Hepatocyte (in vitro differentiated cells): ENCODE measurements at regions not wholly inside any gene's neighbourhood (a gene's known extent, or its start where the extent isn't known, plus 50 kb on each side); places are given as distances from the start of the nearest gene placed in this dataset.
A peak's percentile ranks its signal among the peaks of the same experiment; 100 is the strongest.

Experiments
- DNase-seq: peaks from one replicate; pipeline ENCODE4 v3.0.0-alpha.2; 2016; ENCODE audit warnings: low spot score
- H2AFZ ChIP-seq: fragments of 200-600 bp; sonication (generic); 2 replicates; pipeline ENCODE4 v1.6.0; 2016; ENCODE audit warnings: antibody characterized with exemption, mild to moderate bottlenecking
- H3K27ac ChIP-seq: fragments of 200-600 bp; sonication (generic); 2 replicates; pipeline ENCODE4 v1.5.1; 2016; ENCODE audit warnings: mild to moderate bottlenecking
- H3K27me3 ChIP-seq: fragments of 200-600 bp; sonication (generic); 2 replicates; pipeline ENCODE4 v1.6.1; 2016
- H3K36me3 ChIP-seq: fragments of 200-600 bp; sonication (generic); replicated peaks from 2 replicates; pipeline ENCODE4 v1.5.1; 2016; ENCODE audit warnings: low read depth; ENCODE audit not compliant: insufficient read depth
- H3K4me1 ChIP-seq: fragments of 200-600 bp; sonication (generic); 2 replicates; pipeline ENCODE4 v1.5.1; 2016; ENCODE audit warnings: mild to moderate bottlenecking, moderate library complexity; ENCODE audit not compliant: insufficient read depth
- H3K4me2 ChIP-seq: fragments of 200-600 bp; sonication (generic); 2 replicates; pipeline ENCODE4 v1.6.0; 2016
- H3K4me3 ChIP-seq: fragments of 200-600 bp; sonication (generic); 2 replicates; pipeline ENCODE4 v1.5.1; 2016; ENCODE audit warnings: mild to moderate bottlenecking
- H3K79me2 ChIP-seq: fragments of 200-600 bp; sonication (generic); 2 replicates; pipeline ENCODE4 v1.6.0; 2017; ENCODE audit warnings: mild to moderate bottlenecking
- H3K9me2 ChIP-seq: fragments of 200-600 bp; sonication (generic); replicated peaks from 2 replicates; pipeline ENCODE4 v1.6.0; 2017; ENCODE audit warnings: mild to moderate bottlenecking; ENCODE audit not compliant: insufficient read depth
- H3K9me3 ChIP-seq: fragments of 200-600 bp; sonication (generic); 2 replicates; pipeline ENCODE4 v1.5.1; 2016; ENCODE audit warnings: low read depth, mild to moderate bottlenecking
- H4K20me1 ChIP-seq: fragments of 200-600 bp; sonication (generic); 2 replicates; pipeline ENCODE4 v1.6.0; 2016; ENCODE audit warnings: mild to moderate bottlenecking; ENCODE audit not compliant: insufficient read depth, poor library complexity, severe bottlenecking
- CTCF ChIP-seq: fragments of 200-600 bp; sonication (generic); IDR thresholded peaks from 2 replicates; pipeline ENCODE4 v1.5.1; 2016; ENCODE audit warnings: antibody characterized with exemption, mild to moderate bottlenecking; ENCODE audit not compliant: poor library complexity
- EZH2 ChIP-seq: fragments of 200-600 bp; sonication (generic); IDR thresholded peaks from 2 replicates; pipeline ENCODE4 v1.6.1; 2016; ENCODE audit warnings: antibody characterized with exemption, mild to moderate bottlenecking, borderline replicate concordance
- EZH2phosphoT487 ChIP-seq: fragments of 200-600 bp; sonication (generic); IDR thresholded peaks from one replicate; pipeline ENCODE4 v1.6.1; 2018; ENCODE audit warnings: antibody characterized with exemption, mild to moderate bottlenecking, low read depth, moderate library complexity; ENCODE audit not compliant: unreplicated experiment, severe bottlenecking
- whole genome bisulfite sequencing: methylation state at CpG from one replicate; pipeline ENCODE4 v1.1.6; 2016; ENCODE audit warnings: low lambda C conversion rate; ENCODE audit errors: missing lambda C conversion rate; 5-methylcytosine and 5-hydroxymethylcytosine counted together

GRCh38 chr5:31064215-31064614 is 129.3 kb upstream of the CDH6 start:
- H3K27ac ChIP-seq: no peak overlapping the region
- no peaks in the 10 kb centered on the region for H3K79me2 ChIP-seq
- WGBS: 74% methylated on average over 3 of the region's 3 CpGs
- H2AFZ ChIP-seq: no peak overlapping the region
- TF ChIP-seq EZH2phosphoT487 (no peak), CTCF (no peak), EZH2 (no peak)
- no peaks in the 10 kb centered on the region for H3K36me3 ChIP-seq
- no peaks in the 10 kb centered on the region for H4K20me1 ChIP-seq
- H3K4me1 ChIP-seq: no peaks in the 10 kb centered on the region
- H3K9me2 ChIP-seq: no peaks in the 10 kb centered on the region
- no peak overlapping the region for H3K4me2 ChIP-seq
- no peaks in the 10 kb centered on the region for H3K27me3 ChIP-seq
- DNase-seq: no peak
- no peak overlapping the region for H3K4me3 ChIP-seq
- no peaks in the 10 kb centered on the region for H3K9me3 ChIP-seq

- 86% methylated on average over 3 of the region's 3 CpGs for WGBS
Observed at GRCh38 chr5:31062902-31063580, 130.4 kb upstream of the CDH6 start.

GRCh38 chr5:31059889-31060288 is 133.6 kb upstream of the CDH6 start:
- 84% methylated on average over 2 of the region's 2 CpGs for WGBS
- DNase-seq: no peak
- Histone ChIP-seq H3K4me3 (no peak overlapping the region), H3K4me1 (no peaks in the 10 kb centered on the region), H3K27ac (no peak overlapping the region), H3K9me2 (no peaks in the 10 kb centered on the region), H3K27me3 (no peaks in the 10 kb centered on the region), H3K4me2 (no peak overlapping the region), H4K20me1 (no peaks in the 10 kb centered on the region), H3K79me2 (no peaks in the 10 kb centered on the region), H2AFZ (no peak overlapping the region), H3K9me3 (no peaks in the 10 kb centered on the region), H3K36me3 (no peaks in the 10 kb centered on the region)
- no peak for TF ChIP-seq CTCF
- TF ChIP-seq EZH2phosphoT487: no peak
- no peak for TF ChIP-seq EZH2

More at GRCh38 chr5:31062902-31063580, 130.4 kb upstream of the CDH6 start:
- Histone ChIP-seq H3K4me3 (no peak overlapping the region), H3K9me3 (no peaks in the 10 kb centered on the region), H4K20me1 (no peaks in the 10 kb centered on the region), H3K4me1 (no peaks in the 10 kb centered on the region), H3K27me3 (no peaks in the 10 kb centered on the region), H3K4me2 (no peak overlapping the region), H3K9me2 (no peaks in the 10 kb centered on the region), H3K27ac (no peak overlapping the region), H2AFZ (no peak overlapping the region), H3K36me3 (no peaks in the 10 kb centered on the region), H3K79me2 (no peaks in the 10 kb centered on the region)
- TF ChIP-seq EZH2 (no peak), EZH2phosphoT487 (no peak), CTCF (no peak)
- DNase-seq: no peak

GRCh38 chr5:31054453-31054852 is 139.0 kb upstream of the CDH6 start:
- no peaks in the 10 kb centered on the region for H3K79me2 ChIP-seq
- no peak overlapping the region for H2AFZ ChIP-seq
- H3K9me2 ChIP-seq: no peaks in the 10 kb centered on the region
- no peak overlapping the region for H3K4me3 ChIP-seq
- WGBS: 26% methylated on average over 4 of the region's 4 CpGs
- H3K36me3 ChIP-seq: no peaks in the 10 kb centered on the region
- TF ChIP-seq CTCF (no peak), EZH2 (no peak), EZH2phosphoT487 (no peak)
- H4K20me1 ChIP-seq: no peaks in the 10 kb centered on the region
- H3K27ac ChIP-seq: peak overlapping the region; percentile 51
- DNase-seq: peak; percentile 27
- H3K4me2 ChIP-seq: no peak overlapping the region
- no peaks in the 10 kb centered on the region for H3K9me3 ChIP-seq
- peaks cover 4% of the 10 kb centered on the region for H3K4me1 ChIP-seq
- H3K27me3 ChIP-seq: no peaks in the 10 kb centered on the region
